HCT116 (cell line): ENCODE measurements at regions not wholly inside any gene's neighbourhood (a gene's known extent, or its start where the extent isn't known, plus 50 kb on each side); places are given as distances from the start of the nearest gene placed in this dataset.

Source experiments
- ATAC-seq: fragments of 200-7000 bp; cut with Tn5 transposase; 2 replicates; pipeline ENCODE4 v1.9.1; 2020; ENCODE audit warnings: mild to moderate bottlenecking, moderate library complexity
- BruUV-seq: library from RNA; stranded (reverse); fragments of 400-500 nt; replicated peaks from 2 replicates; lab custom pipeline; 2021; lab: Mats Ljungman, UMichigan
- CTCF ChIA-PET: fragments of 300-600 bp; sonication (Branson Sonifier 250); formaldehyde crosslinking; loops from one replicate; lab custom pipeline; 2021; ENCODE audit warnings: antibody characterized with exemption; lab: Charles Lee
- POLR2A ChIA-PET: fragments of 300-600, 350-600 bp; sonication (Branson Sonifier 250); formaldehyde crosslinking; loops from one replicate; lab custom pipeline; 2021; ENCODE audit warnings: antibody characterized with exemption; lab: Charles Lee
- RAD21 ChIA-PET, 2 experiments: fragments of 300-600 bp; sonication (Branson Sonifier 250); formaldehyde crosslinking; loops; one replicate each; lab custom pipeline; 2023; ENCODE audit warnings: low total read pairs in 2 of 2; ENCODE audit not compliant: uncharacterized antibody in 2 of 2, unreplicated experiment in 2 of 2, low non-redundant PET in 1 of 2; lab: Charles Lee
- DNase-seq: peaks from one replicate; pipeline ENCODE4 v3.0.0-alpha.2; 2010; ENCODE audit warnings: low read depth, low spot score
- H2AFZ ChIP-seq: fragments of 200-600 bp; shearing (Covaris generic), sonication (generic); 2 replicates; pipeline ENCODE4 v1.6.1; 2017; ENCODE audit warnings: low read depth, mixed run types, mixed read lengths, antibody characterized with exemption, low read length; ENCODE audit not compliant: poor library complexity, severe bottlenecking
- H3K27ac ChIP-seq: 2 replicates; pipeline ENCODE4 v1.5.1; 2012; ENCODE audit warnings: low read depth, low read length
- H3K27me3 ChIP-seq: fragments of 200-600 bp; sonication (generic); 2 replicates; pipeline ENCODE4 v1.6.1; 2016; ENCODE audit warnings: mixed run types, low read length, mixed read lengths; ENCODE audit not compliant: insufficient read depth
- H3K36me3 ChIP-seq, 2 experiments: fragments of 200-500 bp in 1 of 2; fragments of 200-600 bp in 1 of 2; sonication (Bioruptor generic) in 1 of 2; sonication (generic) in 1 of 2; 2 replicates each; pipeline versions ENCODE4 v1.5.1 to v1.6.1; 2014 to 2016; ENCODE audit warnings: low read length in 2 of 2, inconsistent platforms in 1 of 2, mixed read lengths in 1 of 2, mixed run types in 1 of 2; ENCODE audit not compliant: insufficient read depth in 2 of 2, control insufficient read depth in 1 of 2
- H3K4me1 ChIP-seq, 2 experiments: fragments of 200-600 bp in 1 of 2; sonication (generic) in 1 of 2; 2 replicates each; pipeline versions ENCODE4 v1.5.1 to v1.6.1; 2012 to 2017; ENCODE audit warnings: low read length in 2 of 2, inconsistent platforms in 1 of 2, mild to moderate bottlenecking in 1 of 2, mixed read lengths in 1 of 2, mixed run types in 1 of 2, moderate library complexity in 1 of 2; ENCODE audit not compliant: insufficient read depth in 2 of 2, control insufficient read depth in 1 of 2
- H3K4me2 ChIP-seq: fragments of 200-600 bp; sonication (generic); 2 replicates; pipeline ENCODE4 v1.6.1; 2017; ENCODE audit warnings: mixed run types, low read length, mixed read lengths
- H3K4me3 ChIP-seq, 2 experiments: fragments of 200-600 bp in 1 of 2; sonication (generic) in 1 of 2; replicated peaks in 1 of 2; 2 replicates each; pipeline ENCODE4 v1.5.1; 2011 to 2016; ENCODE audit warnings: low read length in 2 of 2, control low read depth in 1 of 2, low read depth in 1 of 2, mild to moderate bottlenecking in 1 of 2, mixed read lengths in 1 of 2, mixed run types in 1 of 2
- H3K79me2 ChIP-seq: fragments of 200-600 bp; sonication (generic); 2 replicates; pipeline ENCODE4 v1.6.1; 2017; ENCODE audit warnings: mild to moderate bottlenecking, mixed run types, low read length, moderate library complexity, mixed read lengths; ENCODE audit not compliant: insufficient read depth
- H3K9ac ChIP-seq: fragments of 200-600 bp; sonication (generic); 2 replicates; pipeline ENCODE4 v1.6.1; 2016; ENCODE audit warnings: low read length, mixed read lengths
- H3K9me2 ChIP-seq: fragments of 200-600 bp; sonication (generic), shearing (Covaris generic); 2 replicates; pipeline ENCODE4 v1.6.1; 2017; ENCODE audit warnings: mixed run types, mild to moderate bottlenecking, moderate library complexity; ENCODE audit not compliant: insufficient read depth
- H3K9me3 ChIP-seq, 2 experiments: fragments of 200-500 bp in 1 of 2; fragments of 200-600 bp in 1 of 2; sonication (Bioruptor generic) in 1 of 2; sonication (generic) in 1 of 2; 2 replicates each; pipeline ENCODE4 v1.6.1; 2014 to 2017; ENCODE audit warnings: low read length in 2 of 2, mixed read lengths in 2 of 2, inconsistent platforms in 1 of 2, low read depth in 1 of 2, mild to moderate bottlenecking in 1 of 2, mixed run types in 1 of 2, moderate library complexity in 1 of 2; ENCODE audit not compliant: control insufficient read depth in 1 of 2, insufficient read depth in 1 of 2
- H4K20me1 ChIP-seq: fragments of 200-600 bp; sonication (generic), shearing (Covaris generic); 2 replicates; pipeline ENCODE4 v1.6.1; 2017; ENCODE audit warnings: mixed run types, mild to moderate bottlenecking, moderate library complexity; ENCODE audit not compliant: insufficient read depth
- ATF3 ChIP-seq: IDR thresholded peaks from 2 replicates; pipeline ENCODE4 v1.6.1; 2012
- CBX3 ChIP-seq: IDR thresholded peaks from 2 replicates; pipeline ENCODE4 v1.6.1; 2012; ENCODE audit warnings: low read depth
- CTCF ChIP-seq, 3 experiments: fragments of 200-600 bp in 1 of 3; sonication (generic) in 1 of 3; IDR thresholded peaks in 2 of 3; conservative IDR thresholded peaks in 1 of 3; 2 replicates each; pipeline ENCODE4 v1.5.1; 2012 to 2017; ENCODE audit warnings: low read depth in 2 of 3, low read length in 2 of 3, antibody characterized with exemption in 1 of 3, borderline replicate concordance in 1 of 3, control low read depth in 1 of 3, mild to moderate bottlenecking in 1 of 3, mixed read lengths in 1 of 3, mixed run types in 1 of 3, moderate library complexity in 1 of 3; ENCODE audit not compliant: insufficient read depth in 1 of 3
- EZH2 ChIP-seq: fragments of 200-600 bp; sonication (generic); IDR thresholded peaks from 2 replicates; pipeline ENCODE4 v1.6.1; 2017; ENCODE audit warnings: antibody characterized with exemption, mixed run types
- EZH2phosphoT487 ChIP-seq: fragments of 200-600 bp; IDR thresholded peaks from 2 replicates; pipeline ENCODE4 v1.6.1; 2018; ENCODE audit warnings: antibody characterized with exemption, borderline replicate concordance
- FOSL1 ChIP-seq: IDR thresholded peaks from 2 replicates; pipeline ENCODE4 v1.6.1; 2012; ENCODE audit warnings: low read depth
- JUND ChIP-seq: IDR thresholded peaks from 2 replicates; pipeline ENCODE4 v1.6.1; 2012
- MAX ChIP-seq: IDR thresholded peaks from 2 replicates; pipeline ENCODE4 v1.6.1; 2012
- POLR2A ChIP-seq: IDR thresholded peaks from 2 replicates; pipeline ENCODE4 v1.7.0; 2011; ENCODE audit warnings: borderline replicate concordance; ENCODE audit not compliant: insufficient read depth, insufficient read length; ENCODE audit errors: extremely low read depth
- POLR2AphosphoS5 ChIP-seq: IDR thresholded peaks from 2 replicates; pipeline ENCODE4 v1.6.1; 2011; ENCODE audit warnings: mild to moderate bottlenecking, low read depth, low read length, moderate library complexity
- RAD21 ChIP-seq: IDR thresholded peaks from 2 replicates; pipeline ENCODE4 v1.6.1; 2012; ENCODE audit warnings: low read depth, mild to moderate bottlenecking
- REST ChIP-seq: IDR thresholded peaks from 2 replicates; pipeline ENCODE4 v1.6.1; 2012; ENCODE audit warnings: low read depth
- SIN3A ChIP-seq: IDR thresholded peaks from 2 replicates; pipeline ENCODE4 v1.6.1; 2012; ENCODE audit warnings: low read depth
- SP1 ChIP-seq: IDR thresholded peaks from 2 replicates; pipeline ENCODE4 v1.6.1; 2012; ENCODE audit warnings: low read depth
- TCF7L2 ChIP-seq: IDR thresholded peaks from 2 replicates; pipeline ENCODE4 v1.7.0; 2011; ENCODE audit warnings: borderline replicate concordance, inconsistent platforms; ENCODE audit not compliant: insufficient read depth, insufficient read length; ENCODE audit errors: extremely low read depth
- ZBTB33 ChIP-seq: IDR thresholded peaks from 2 replicates; pipeline ENCODE4 v1.6.1; 2011; ENCODE audit warnings: mild to moderate bottlenecking, low read length, moderate library complexity; ENCODE audit not compliant: insufficient replicate concordance; ENCODE audit errors: extremely low read depth
- ZFX ChIP-seq: fragments of 450-650 bp; IDR thresholded peaks from 2 replicates; pipeline ENCODE4 v1.6.1; 2017
- ZNF274 ChIP-seq: fragments of 200-500 bp; sonication (Bioruptor generic); IDR thresholded peaks from 2 replicates; pipeline ENCODE4 v1.6.1; 2014; ENCODE audit warnings: mild to moderate bottlenecking, low read depth, low read length, inconsistent platforms
- intact Hi-C: fragments of 100-400 bp; cut with micrococcal nuclease; formaldehyde crosslinking; loops from 2 replicates; pipeline ENCODE4 v1.10.0; 2022

GRCh38 chr9:80222466-80223169 is 650.9 kb downstream of the TLE4 start:
- intact Hi-C loops = no loop called here
- Histone ChIP-seq H4K20me1 (no peaks in the 10 kb centered on the region), H3K9ac (no peak overlapping the region), H3K9me2 (no peaks in the 10 kb centered on the region), H3K4me2 (no peak overlapping the region), H3K4me1 (no peaks in the 10 kb centered on the region), H3K4me3 (no peak overlapping the region), H3K79me2 (no peaks in the 10 kb centered on the region), H3K27ac (no peak overlapping the region), H3K27me3 (no peaks in the 10 kb centered on the region), H2AFZ (no peak overlapping the region), H3K9me3 (peaks cover 3 to 10% of the 10 kb centered on the region in 2 experiments; a peak in 2 of 4 replicates), H3K36me3 (no peaks in the 10 kb centered on the region)
- TF ChIP-seq CTCF (IDR thresholded peaks at IDR 0.05 in 2 of 3, conservative IDR thresholded peaks at IDR 0.05 in 1 of 3; ENCODE audit: borderline replicate concordance in 1 of 3, insufficient read depth in 1 of 3, low read depth in 2 of 3, low read length in 2 of 3) = no peak
- TF ChIP-seq REST = no peak
- TF ChIP-seq POLR2A = no peak
- no peak for TF ChIP-seq MAX
- TF ChIP-seq SIN3A = no peak
- TF ChIP-seq EZH2phosphoT487 = no peak
- TF ChIP-seq SP1 = no peak
- no peak for TF ChIP-seq JUND
- no peak for TF ChIP-seq ZFX
- no peak for TF ChIP-seq EZH2
- TF ChIP-seq FOSL1 = no peak
- TF ChIP-seq ZNF274 = no peak
- TF ChIP-seq POLR2AphosphoS5 = no peak
- no peak for TF ChIP-seq CBX3
- TF ChIP-seq TCF7L2 = no peak
- no peak for TF ChIP-seq ZBTB33
- no peak for TF ChIP-seq RAD21
- TF ChIP-seq ATF3 = no peak
- BruUV-seq = no TSS peak
- RAD21 ChIA-PET = no interaction called here
- DNase-seq (no peak), ATAC-seq (no peak)
- POLR2A ChIA-PET = interaction anchor here (0.6 kb wide), 1 partner anchor 1164 kb away, joined by 3 read pairs; no protein-coding TSS in a partner anchor
- CTCF ChIA-PET = no interaction called here
